Thyroid gland (tissue), 4 donors: ENCODE measurements at regions not wholly inside any gene's neighbourhood (a gene's known extent, or its start where the extent isn't known, plus 50 kb on each side); places are given as distances from the start of the nearest gene placed in this dataset.

Experiments used
- DNase-seq, 2 donors: peaks; one replicate each; pipeline ENCODE4 v3.0.0-alpha.2; 2019
- H3K27ac ChIP-seq, 3 donors: fragments of 200-600 bp; sonication (generic); 1 replicate in 2 of 3; 2 replicates in 1 of 3; pipeline ENCODE4 v1.5.1; 2016 to 2019; ENCODE audit warnings: mild to moderate bottlenecking in 1 of 3, moderate library complexity in 1 of 3
- H3K27me3 ChIP-seq: fragments of 200-600 bp; sonication (generic); one replicate; pipeline ENCODE4 v1.5.1; 2019
- H3K36me3 ChIP-seq, 2 donors: fragments of 200-600 bp; sonication (generic); one replicate each; pipeline ENCODE4 v1.5.1; 2016 to 2019
- H3K4me1 ChIP-seq, 2 donors: fragments of 200-600 bp; sonication (generic); one replicate each; pipeline ENCODE4 v1.5.1; 2017 to 2019
- H3K4me3 ChIP-seq, 3 donors: fragments of 200-600 bp; sonication (generic); replicated peaks in 1 of 3; 1 replicate in 2 of 3; 2 replicates in 1 of 3; pipeline ENCODE4 v1.5.1; 2016; ENCODE audit warnings: mild to moderate bottlenecking in 1 of 3
- H3K9me3 ChIP-seq: fragments of 200-600 bp; sonication (generic); one replicate; pipeline ENCODE4 v1.5.1; 2017
- CTCF ChIP-seq, 6 experiments: fragments of 200-600 bp in 3 of 6; fragments of 450-650 bp in 3 of 6; sonication (generic) in 3 of 6; IDR thresholded peaks; one replicate each; pipeline ENCODE4 v1.5.1; 2016 to 2019; ENCODE audit warnings: antibody characterized with exemption in 6 of 6, mild to moderate bottlenecking in 2 of 6, inconsistent platforms in 1 of 6, moderate library complexity in 1 of 6
- POLR2A ChIP-seq, 2 donors: fragments of 450-650 bp; IDR thresholded peaks; one replicate each; pipeline ENCODE4 v1.6.1; 2017; ENCODE audit warnings: antibody characterized with exemption in 2 of 2, mild to moderate bottlenecking in 2 of 2, moderate library complexity in 1 of 2
- WGBS, 2 donors: methylation state at CpG; one replicate each; pipeline ENCODE4 v1.1.5; 2017; 5-methylcytosine and 5-hydroxymethylcytosine counted together
- intact Hi-C: fragments of 100-400 bp; cut with DNase I; formaldehyde crosslinking; loops from one replicate; pipeline ENCODE4 v1.15.1; 2023

GRCh38 chr1:224863486-224863885 lies 66.0 kb upstream of the DNAH14 start:
- H3K4me3 ChIP-seq: no peak overlapping the region
- H3K27ac ChIP-seq: no peak overlapping the region
- intact Hi-C loops: no loop called here
- TF ChIP-seq POLR2A (IDR thresholded peaks at IDR 0.05) (no peak), CTCF (IDR thresholded peaks at IDR 0.05) (no peak)
- H3K4me1 ChIP-seq: no peaks in the 10 kb centered on the region
- DNase-seq: no peak
- 88 to 90% methylated on average over 2 of the region's 2 CpGs for WGBS, 2 donors
- H3K36me3 ChIP-seq: no peaks in the 10 kb centered on the region
- H3K27me3 ChIP-seq: no peaks in the 10 kb centered on the region
- no peaks in the 10 kb centered on the region for H3K9me3 ChIP-seq

DNA sequence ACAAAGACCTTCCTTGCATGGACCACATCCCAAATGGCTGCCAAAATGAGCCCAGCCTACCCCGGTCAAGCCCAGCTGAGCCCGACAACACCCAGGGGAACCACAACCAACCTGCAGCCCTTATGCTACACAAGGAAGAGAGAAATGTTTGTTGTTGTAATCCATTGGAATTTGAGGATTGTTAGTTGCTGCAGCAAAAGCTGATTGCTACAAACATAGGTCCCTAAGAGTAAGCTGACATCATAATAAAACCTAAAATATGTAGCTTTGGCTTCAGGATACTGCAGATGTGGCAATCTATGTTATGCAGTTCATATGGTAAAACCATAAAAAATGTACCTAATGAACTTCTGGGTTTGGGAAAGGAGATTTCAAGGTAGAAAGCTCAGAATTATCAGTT lies 65.5 kb upstream of the DNAH14 start:
- intact Hi-C loops: no loop called here
- 85 to 100% methylated on average over 2 of the region's 2 CpGs for WGBS, 2 donors

DNA sequence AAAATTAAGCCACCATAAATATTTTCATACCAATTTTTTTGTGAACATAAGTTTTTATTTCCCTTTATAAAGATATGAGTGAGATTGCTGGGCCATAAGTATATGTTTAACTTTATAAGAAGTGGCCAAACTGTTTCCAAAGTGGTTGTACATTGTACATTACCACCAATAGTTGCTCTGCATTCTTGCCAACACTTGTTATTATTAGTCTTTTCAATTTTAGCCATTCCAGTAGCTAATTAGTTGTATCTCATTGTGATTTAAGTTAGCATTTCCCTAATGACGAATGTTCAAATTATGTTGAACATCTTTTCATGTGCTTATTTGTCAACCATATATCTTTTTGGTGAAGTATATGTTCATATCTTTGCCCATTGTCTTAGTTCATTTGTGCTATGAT lies 64.0 kb upstream of the DNAH14 start:
- WGBS, 2 donors: 90% methylated on average over 1 of the region's 1 CpG
- Histone ChIP-seq H3K4me3 (no peak overlapping the region), H3K27me3 (no peaks in the 10 kb centered on the region), H3K9me3 (no peaks in the 10 kb centered on the region), H3K27ac (no peak overlapping the region), H3K36me3 (no peaks in the 10 kb centered on the region), H3K4me1 (no peaks in the 10 kb centered on the region)
- no peak for TF ChIP-seq CTCF (IDR thresholded peaks at IDR 0.05)
- TF ChIP-seq POLR2A (IDR thresholded peaks at IDR 0.05): no peak
- intact Hi-C loops: no loop called here
- no peak for DNase-seq

More for the DNA sequence above, 65.5 kb upstream of the DNAH14 start:
- H3K9me3 ChIP-seq: no peaks in the 10 kb centered on the region
- no peaks in the 10 kb centered on the region for H3K27me3 ChIP-seq
- TF ChIP-seq CTCF (IDR thresholded peaks at IDR 0.05): no peak
- TF ChIP-seq POLR2A (IDR thresholded peaks at IDR 0.05): no peak
- no peaks in the 10 kb centered on the region for H3K36me3 ChIP-seq
- no peak overlapping the region for H3K4me3 ChIP-seq
- no peaks in the 10 kb centered on the region for H3K4me1 ChIP-seq
- no peak overlapping the region for H3K27ac ChIP-seq
- DNase-seq: no peak

GRCh38 chr1:224866940-224867339 lies 62.5 kb upstream of the DNAH14 start:
- H3K9me3 ChIP-seq: no peaks in the 10 kb centered on the region
- H3K27me3 ChIP-seq: no peaks in the 10 kb centered on the region
- no peak for DNase-seq
- intact Hi-C loops: no loop called here
- H3K27ac ChIP-seq: no peak overlapping the region
- TF ChIP-seq CTCF (IDR thresholded peaks at IDR 0.05) (no peak), POLR2A (IDR thresholded peaks at IDR 0.05) (no peak)
- no peak overlapping the region for H3K4me3 ChIP-seq
- H3K4me1 ChIP-seq: no peaks in the 10 kb centered on the region
- no peaks in the 10 kb centered on the region for H3K36me3 ChIP-seq

DNA sequence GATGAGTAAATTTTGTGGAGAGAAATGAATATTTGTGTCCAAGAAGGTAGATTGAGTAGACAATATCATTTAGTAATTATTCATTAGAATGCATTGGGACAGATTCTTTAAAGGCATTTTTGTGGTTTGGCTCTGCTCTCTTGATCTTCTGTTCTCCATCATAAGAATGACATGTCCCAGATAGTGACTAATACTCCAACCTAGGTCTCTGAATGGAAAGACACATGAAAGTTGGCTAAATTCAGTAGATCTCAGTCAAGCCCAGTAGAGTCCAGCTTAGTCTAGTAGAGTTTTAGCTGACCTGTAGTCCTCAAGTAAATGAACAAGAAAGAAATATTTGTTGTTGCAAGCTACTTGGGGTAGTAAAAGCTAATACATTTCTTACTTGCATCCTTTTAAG lies 61.8 kb upstream of the DNAH14 start:
- H3K27me3 ChIP-seq: no peaks in the 10 kb centered on the region
- intact Hi-C loops: no loop called here
- TF ChIP-seq POLR2A (IDR thresholded peaks at IDR 0.05): no peak
- TF ChIP-seq CTCF (IDR thresholded peaks at IDR 0.05): no peak

More for the DNA sequence above, 61.8 kb upstream of the DNAH14 start:
- no peaks in the 10 kb centered on the region for H3K4me1 ChIP-seq
- no peak overlapping the region for H3K27ac ChIP-seq
- no peak for DNase-seq
- no peak overlapping the region for H3K4me3 ChIP-seq
- no peaks in the 10 kb centered on the region for H3K9me3 ChIP-seq
- no peaks in the 10 kb centered on the region for H3K36me3 ChIP-seq
